Activated CD8-positive, alpha-beta T cell treated with anti-CD3 and anti-CD28 coated beads for 36 hours (primary cell): ENCODE measurements at regions not wholly inside any gene's neighbourhood (a gene's known extent, or its start where the extent isn't known, plus 50 kb on each side); places are given as distances from the start of the nearest gene placed in this dataset.

ENCODE experiments used
- ATAC-seq: fragments of 200-7000 bp; cut with Tn5 transposase; one replicate; pipeline ENCODE4 v1.10.0; 2021; ENCODE audit warnings: mild to moderate bottlenecking, moderate library complexity
- CTCF ChIA-PET: fragments of 350-600 bp; sonication (Branson Sonifier 250); formaldehyde crosslinking; loops from one replicate; lab custom pipeline; 2021; ENCODE audit warnings: antibody characterized with exemption; lab: Charles Lee
- POLR2A ChIA-PET: fragments of 350-600 bp; sonication (Branson Sonifier 250); formaldehyde crosslinking; loops from one replicate; lab custom pipeline; 2021; ENCODE audit warnings: antibody characterized with exemption; lab: Charles Lee
- DNase-seq: peaks from one replicate; pipeline ENCODE4 v3.0.0-alpha.2; 2020
- H3K27ac Mint-ChIP-seq: one replicate; pipeline ENCODE4 v1.8.0; 2021; ENCODE audit warnings: mild to moderate bottlenecking, mixed read lengths
- H3K27me3 Mint-ChIP-seq: one replicate; pipeline ENCODE4 v1.8.0; 2021; ENCODE audit warnings: mixed read lengths
- H3K36me3 Mint-ChIP-seq: one replicate; pipeline ENCODE4 v1.8.0; 2021; ENCODE audit warnings: low read depth, mixed read lengths
- H3K4me1 Mint-ChIP-seq: one replicate; pipeline ENCODE4 v1.8.0; 2021; ENCODE audit warnings: low read depth, mixed read lengths
- H3K4me3 Mint-ChIP-seq: one replicate; pipeline ENCODE4 v1.8.0; 2021; ENCODE audit warnings: mild to moderate bottlenecking, moderate library complexity, mixed read lengths
- H3K9me3 Mint-ChIP-seq: one replicate; pipeline ENCODE4 v1.8.0; 2021; ENCODE audit warnings: mixed read lengths
- intact Hi-C: fragments of 100-400 bp; cut with micrococcal nuclease; formaldehyde crosslinking; loops from one replicate; pipeline ENCODE4 v1.10.0; 2022
- TF ChIP-seq, protein P1 (sequence below): fragments of 200-600 bp; IDR thresholded peaks from one replicate; pipeline ENCODE4 v1.8.0; 2022; ENCODE audit warnings: antibody characterized with exemption, mild to moderate bottlenecking

DNA sequence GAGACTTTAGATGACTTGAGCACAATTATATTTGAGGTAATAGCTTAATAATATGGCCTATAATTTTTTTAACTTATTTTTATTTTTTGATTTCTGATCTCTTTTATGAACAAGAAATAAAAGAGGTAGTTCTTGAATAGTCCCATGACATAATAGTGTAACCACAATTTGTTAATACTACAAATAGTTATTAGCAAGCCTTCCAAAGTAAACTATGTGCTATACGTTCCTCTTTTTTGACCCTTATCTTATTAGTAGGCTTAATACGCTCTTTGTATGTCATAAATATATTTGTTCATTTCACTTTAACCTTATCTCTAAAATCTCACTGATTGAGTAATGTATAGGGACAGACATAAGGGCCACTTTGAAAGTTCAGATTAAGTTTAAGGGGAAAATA lies 78.7 kb upstream of the NR4A3 start:
- intact Hi-C loops, result no loop called here
- TF ChIP-seq, protein P1, sequence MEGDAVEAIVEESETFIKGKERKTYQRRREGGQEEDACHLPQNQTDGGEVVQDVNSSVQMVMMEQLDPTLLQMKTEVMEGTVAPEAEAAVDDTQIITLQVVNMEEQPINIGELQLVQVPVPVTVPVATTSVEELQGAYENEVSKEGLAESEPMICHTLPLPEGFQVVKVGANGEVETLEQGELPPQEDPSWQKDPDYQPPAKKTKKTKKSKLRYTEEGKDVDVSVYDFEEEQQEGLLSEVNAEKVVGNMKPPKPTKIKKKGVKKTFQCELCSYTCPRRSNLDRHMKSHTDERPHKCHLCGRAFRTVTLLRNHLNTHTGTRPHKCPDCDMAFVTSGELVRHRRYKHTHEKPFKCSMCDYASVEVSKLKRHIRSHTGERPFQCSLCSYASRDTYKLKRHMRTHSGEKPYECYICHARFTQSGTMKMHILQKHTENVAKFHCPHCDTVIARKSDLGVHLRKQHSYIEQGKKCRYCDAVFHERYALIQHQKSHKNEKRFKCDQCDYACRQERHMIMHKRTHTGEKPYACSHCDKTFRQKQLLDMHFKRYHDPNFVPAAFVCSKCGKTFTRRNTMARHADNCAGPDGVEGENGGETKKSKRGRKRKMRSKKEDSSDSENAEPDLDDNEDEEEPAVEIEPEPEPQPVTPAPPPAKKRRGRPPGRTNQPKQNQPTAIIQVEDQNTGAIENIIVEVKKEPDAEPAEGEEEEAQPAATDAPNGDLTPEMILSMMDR, result no peak
- DNase-seq (no peak), ATAC-seq (no peak)
- CTCF ChIA-PET, result interaction anchor here (1.1 kb wide), 1 partner anchor 220 kb away, joined by 3 read pairs; no protein-coding TSS in a partner anchor
- H3K27ac Mint-ChIP-seq, result no peak overlapping the region
- no peaks in the 10 kb centered on the region for H3K27me3 Mint-ChIP-seq
- H3K4me3 Mint-ChIP-seq, result no peak overlapping the region
- H3K9me3 Mint-ChIP-seq, result no peaks in the 10 kb centered on the region
- H3K4me1 Mint-ChIP-seq, result no peaks in the 10 kb centered on the region
- POLR2A ChIA-PET, result no interaction called here
- no peaks in the 10 kb centered on the region for H3K36me3 Mint-ChIP-seq

DNA sequence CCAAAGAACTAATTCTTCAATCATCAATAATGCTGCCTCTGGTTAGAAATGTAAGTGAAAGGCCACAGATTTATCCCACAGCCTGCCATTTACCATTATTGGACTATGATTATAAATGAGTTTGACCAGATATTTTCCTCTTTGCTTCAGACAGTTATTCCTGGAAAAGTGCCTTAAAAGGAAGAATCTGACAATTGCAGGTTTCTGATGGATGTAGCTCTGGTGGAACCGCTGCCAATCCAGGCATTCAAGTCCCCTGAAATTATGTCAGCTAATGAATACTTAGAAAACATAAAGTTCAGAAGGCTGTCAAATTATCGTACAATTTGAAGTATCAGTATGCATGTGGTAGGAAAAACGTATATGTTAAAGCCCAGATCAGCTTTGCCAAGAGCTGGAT lies 78.2 kb upstream of the NR4A3 start:
- Mint-ChIP-seq H3K36me3 (no peaks in the 10 kb centered on the region), H3K27me3 (no peaks in the 10 kb centered on the region), H3K4me3 (no peak overlapping the region), H3K4me1 (no peaks in the 10 kb centered on the region), H3K9me3 (no peaks in the 10 kb centered on the region), H3K27ac (no peak overlapping the region)
- DNase-seq (no peak), ATAC-seq (no peak)
- POLR2A ChIA-PET, result no interaction called here
- CTCF ChIA-PET, result interaction anchor here (1.1 kb wide), 1 partner anchor 220 kb away, joined by 3 read pairs; no protein-coding TSS in a partner anchor
- TF ChIP-seq, protein P1, result no peak
- intact Hi-C loops, result no loop called here

DNA sequence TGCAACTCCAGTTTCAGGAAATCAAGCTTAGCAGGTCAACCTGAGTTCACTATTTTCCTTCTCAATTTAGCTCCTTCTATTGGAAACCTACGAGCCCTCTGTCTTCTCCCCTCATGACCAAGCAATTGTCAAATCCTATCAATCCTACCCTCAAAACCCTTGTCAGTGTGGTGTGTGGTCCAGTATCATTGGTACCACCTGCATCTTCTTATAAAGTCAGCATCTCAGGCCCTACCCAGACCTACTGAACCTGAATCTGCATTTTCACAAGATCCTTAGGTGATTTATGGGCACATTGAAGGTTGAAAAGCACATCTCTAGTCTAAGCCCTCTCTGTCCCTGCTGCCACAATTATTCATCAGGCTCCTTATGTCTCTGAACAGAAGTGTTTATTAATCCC lies 77.6 kb upstream of the NR4A3 start:
- ATAC-seq (no peak), DNase-seq (no peak)
- Mint-ChIP-seq H3K36me3 (no peaks in the 10 kb centered on the region), H3K9me3 (no peaks in the 10 kb centered on the region), H3K27me3 (no peaks in the 10 kb centered on the region), H3K4me1 (no peaks in the 10 kb centered on the region), H3K27ac (no peak overlapping the region), H3K4me3 (no peak overlapping the region)
- CTCF ChIA-PET, result interaction anchor here (1.1 kb wide), 1 partner anchor 219 kb away, joined by 3 read pairs; no protein-coding TSS in a partner anchor
- TF ChIP-seq, protein P1, result no peak
- intact Hi-C loops, result no loop called here
- POLR2A ChIA-PET, result no interaction called here

DNA sequence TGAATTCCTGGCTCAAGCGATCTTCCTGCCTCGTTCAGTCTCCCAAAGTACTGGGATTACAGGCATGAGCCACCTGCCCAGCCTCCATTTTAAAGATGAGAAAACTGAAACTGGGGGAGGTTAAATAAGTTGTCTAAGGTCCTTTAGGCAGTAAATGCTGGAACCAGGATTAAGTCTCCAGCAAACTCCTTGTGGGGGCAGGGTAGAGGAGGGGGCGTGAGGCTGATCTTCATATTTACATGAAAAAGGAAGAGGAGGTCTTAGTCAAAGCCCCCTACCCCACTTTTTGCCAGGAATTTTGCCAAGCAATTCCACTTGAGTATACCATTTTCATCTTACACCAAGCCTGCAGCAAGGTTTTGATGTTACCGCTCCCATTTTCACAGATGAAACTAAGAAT lies 76.6 kb upstream of the NR4A3 start:
- H3K36me3 Mint-ChIP-seq, result no peaks in the 10 kb centered on the region
- no peaks in the 10 kb centered on the region for H3K4me1 Mint-ChIP-seq
- H3K27me3 Mint-ChIP-seq, result no peaks in the 10 kb centered on the region
- H3K4me3 Mint-ChIP-seq, result no peak overlapping the region
- no peak overlapping the region for H3K27ac Mint-ChIP-seq
- intact Hi-C loops, result no loop called here
- H3K9me3 Mint-ChIP-seq, result no peaks in the 10 kb centered on the region
- POLR2A ChIA-PET, result no interaction called here
- DNase-seq, result no peak
- no peak for ATAC-seq
- CTCF ChIA-PET, result no interaction called here
- TF ChIP-seq, protein P1, result no peak

DNA sequence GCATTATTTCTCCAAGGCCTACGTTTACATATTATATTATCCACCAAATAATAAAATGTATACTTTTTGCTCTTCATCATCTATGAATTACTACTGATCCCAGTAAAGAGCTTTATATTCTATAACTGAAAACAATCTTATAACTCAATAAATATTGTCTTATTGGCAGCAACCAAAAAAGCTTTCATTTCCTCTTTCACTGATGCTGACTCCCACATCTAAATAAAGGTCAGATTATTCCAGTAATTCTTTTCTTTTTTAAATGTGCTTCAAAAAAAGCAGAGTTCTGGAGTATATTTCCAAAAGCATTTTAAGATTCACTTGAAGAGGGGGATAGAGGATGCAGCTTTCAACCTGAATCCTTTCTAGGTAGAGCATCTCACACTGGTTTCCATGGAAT lies 75.3 kb upstream of the NR4A3 start:
- no peaks in the 10 kb centered on the region for H3K9me3 Mint-ChIP-seq

More for the DNA sequence above, 75.3 kb upstream of the NR4A3 start:
- TF ChIP-seq, protein P1, result no peak
- Mint-ChIP-seq H3K36me3 (no peaks in the 10 kb centered on the region), H3K4me3 (no peak overlapping the region), H3K27ac (no peak overlapping the region), H3K27me3 (no peaks in the 10 kb centered on the region), H3K4me1 (no peaks in the 10 kb centered on the region)
- intact Hi-C loops, result no loop called here
- CTCF ChIA-PET, result interaction anchor here (1.1 kb wide), 1 partner anchor 570 kb away, joined by 3 read pairs; no protein-coding TSS in a partner anchor
- DNase-seq (no peak), ATAC-seq (no peak)
- POLR2A ChIA-PET, result no interaction called here
